MM.1S (cell line): ENCODE measurements at regions not wholly inside any gene's neighbourhood (a gene's known extent, or its start where the extent isn't known, plus 50 kb on each side); places are given as distances from the start of the nearest gene placed in this dataset.

Experiments used
- EZH2 ChIP-seq: fragments of 300-600 bp; sonication (generic); optimal IDR thresholded peaks from 2 replicates; pipeline ENCODE3; 2017; ENCODE audit warnings: low read depth, mild to moderate bottlenecking, antibody characterized with exemption, low read length, mixed read lengths
- TF ChIP-seq, protein P1 (sequence below): fragments of 300-600 bp; sonication (generic); IDR thresholded peaks from 2 replicates; pipeline ENCODE4 v1.5.1; 2016; ENCODE audit warnings: antibody characterized with exemption, low read length, mixed read lengths

DNA sequence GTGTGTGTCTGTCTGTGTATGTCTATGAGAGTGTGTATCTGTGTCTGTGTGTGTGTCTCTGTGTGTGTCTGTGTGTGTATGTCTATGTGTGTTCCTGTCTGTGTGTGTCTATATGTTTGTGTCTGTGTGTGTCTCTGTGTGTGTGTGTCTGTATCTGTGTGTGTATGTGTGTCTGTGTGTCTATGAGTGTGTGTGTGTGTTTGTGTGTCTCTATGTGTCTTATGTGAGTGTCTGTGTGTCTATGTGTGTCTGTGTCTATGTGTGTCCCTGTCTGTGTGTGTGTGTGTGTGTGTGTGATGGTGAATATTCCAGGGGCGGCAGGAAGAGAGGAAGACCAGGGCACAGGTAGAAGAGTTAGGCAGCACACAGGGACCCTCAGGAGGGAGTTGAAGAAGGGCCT, 173.2 kb downstream of the MYCN start:
- TF ChIP-seq EZH2: no peak
- TF ChIP-seq, protein P1, sequence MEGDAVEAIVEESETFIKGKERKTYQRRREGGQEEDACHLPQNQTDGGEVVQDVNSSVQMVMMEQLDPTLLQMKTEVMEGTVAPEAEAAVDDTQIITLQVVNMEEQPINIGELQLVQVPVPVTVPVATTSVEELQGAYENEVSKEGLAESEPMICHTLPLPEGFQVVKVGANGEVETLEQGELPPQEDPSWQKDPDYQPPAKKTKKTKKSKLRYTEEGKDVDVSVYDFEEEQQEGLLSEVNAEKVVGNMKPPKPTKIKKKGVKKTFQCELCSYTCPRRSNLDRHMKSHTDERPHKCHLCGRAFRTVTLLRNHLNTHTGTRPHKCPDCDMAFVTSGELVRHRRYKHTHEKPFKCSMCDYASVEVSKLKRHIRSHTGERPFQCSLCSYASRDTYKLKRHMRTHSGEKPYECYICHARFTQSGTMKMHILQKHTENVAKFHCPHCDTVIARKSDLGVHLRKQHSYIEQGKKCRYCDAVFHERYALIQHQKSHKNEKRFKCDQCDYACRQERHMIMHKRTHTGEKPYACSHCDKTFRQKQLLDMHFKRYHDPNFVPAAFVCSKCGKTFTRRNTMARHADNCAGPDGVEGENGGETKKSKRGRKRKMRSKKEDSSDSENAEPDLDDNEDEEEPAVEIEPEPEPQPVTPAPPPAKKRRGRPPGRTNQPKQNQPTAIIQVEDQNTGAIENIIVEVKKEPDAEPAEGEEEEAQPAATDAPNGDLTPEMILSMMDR: no peak
